ENCODE measurements at regions not wholly inside any gene's neighbourhood (a gene's known extent, or its start where the extent isn't known, plus 50 kb on each side); places are given as distances from the start of the nearest gene placed in this dataset.
A peak's percentile ranks its signal among the peaks of the same experiment; 100 is the strongest.

- Mint-ChIP-seq H3K27ac (no peak overlapping the region), H3K9me3 (peaks cover 20 to 23% of the 10 kb centered on the region in 2 donors), H3K4me1 (no peaks in the 10 kb centered on the region), H3K27me3 (no peaks in the 10 kb centered on the region), H3K4me3 (no peak overlapping the region)
- DNase-seq (no peak), ATAC-seq (no peak)
These were observed 831.5 kb upstream of the TMEM132C start for GRCh38 chr12:127435439-127435838.

GRCh38 chr12:127438512-127439244 lies 828.3 kb upstream of the TMEM132C start:
- Mint-ChIP-seq H3K4me1 (no peaks in the 10 kb centered on the region), H3K9me3 (peaks cover 27 to 34% of the 10 kb centered on the region in 2 donors), H3K4me3 (no peak overlapping the region), H3K27ac (no peak overlapping the region), H3K27me3 (no peaks in the 10 kb centered on the region)
- no peak for ATAC-seq
- no peak for DNase-seq

DNA sequence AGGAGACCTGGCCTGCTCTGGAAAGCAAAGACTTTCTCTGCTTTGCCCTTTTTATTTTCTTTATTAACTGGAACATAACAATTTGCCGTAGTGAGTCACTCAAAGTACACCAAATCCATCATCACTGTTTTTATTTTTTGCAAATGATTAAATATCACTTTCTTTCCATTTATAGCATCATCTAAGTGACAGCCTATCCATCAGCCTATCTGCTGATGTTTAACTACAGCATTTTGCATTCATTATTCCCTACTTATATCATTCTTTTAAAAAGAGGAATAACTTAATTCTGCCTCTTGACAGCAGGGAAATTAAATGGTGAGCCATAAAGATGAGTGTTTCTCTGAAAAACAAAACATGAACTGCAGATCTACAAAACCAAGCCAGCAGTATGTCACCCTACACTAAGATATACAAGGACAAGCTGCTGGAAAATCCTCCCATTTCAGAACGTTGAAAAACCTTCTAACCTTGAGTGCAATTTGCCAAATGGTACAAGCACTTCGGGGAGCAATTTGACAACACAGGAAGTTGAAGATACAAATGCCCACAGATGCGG lies 821.3 kb upstream of the TMEM132C start:
- ATAC-seq (no peak), DNase-seq (no peak)
- H3K9me3 Mint-ChIP-seq = peaks cover 10 to 14% of the 10 kb centered on the region in 2 donors
- H3K27me3 Mint-ChIP-seq = peaks cover 7% of the 10 kb centered on the region
- H3K4me3 Mint-ChIP-seq = no peak overlapping the region
- no peak overlapping the region for H3K27ac Mint-ChIP-seq
- H3K4me1 Mint-ChIP-seq = no peaks in the 10 kb centered on the region

GRCh38 chr12:127448906-127449305 lies 818.1 kb upstream of the TMEM132C start:
- Mint-ChIP-seq H3K4me1 (no peaks in the 10 kb centered on the region), H3K27ac (no peak overlapping the region), H3K9me3 (peaks cover under 1 to 12% of the 10 kb centered on the region in 2 donors), H3K27me3 (peaks cover 23% of the 10 kb centered on the region), H3K4me3 (no peak overlapping the region)
- no peak for DNase-seq
- no peak for ATAC-seq

DNA sequence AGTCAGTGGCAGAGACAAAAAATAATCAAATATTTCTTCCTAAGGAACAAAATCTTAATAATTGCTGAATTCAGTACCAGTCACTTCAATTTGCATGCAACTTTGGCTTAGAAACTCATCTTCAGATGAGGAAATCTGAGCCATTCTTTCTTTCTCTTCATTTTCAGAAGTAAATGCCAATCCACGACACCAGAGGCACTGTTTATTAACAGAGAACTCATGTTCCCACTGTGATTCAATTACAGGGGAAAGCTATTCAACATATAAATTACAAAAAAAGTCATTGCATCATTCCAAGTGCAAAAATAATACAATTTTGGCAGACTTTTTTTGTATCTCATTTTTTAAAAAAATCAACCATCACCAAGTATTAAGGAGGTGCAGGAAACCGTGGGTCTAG lies 816.1 kb upstream of the TMEM132C start:
- Mint-ChIP-seq H3K9me3 (peaks cover 6 to 12% of the 10 kb centered on the region in 2 donors), H3K27ac (no peak overlapping the region), H3K4me1 (no peaks in the 10 kb centered on the region), H3K27me3 (peaks cover 39% of the 10 kb centered on the region), H3K4me3 (no peak overlapping the region)
- DNase-seq = no peak
- ATAC-seq = no peak

DNA sequence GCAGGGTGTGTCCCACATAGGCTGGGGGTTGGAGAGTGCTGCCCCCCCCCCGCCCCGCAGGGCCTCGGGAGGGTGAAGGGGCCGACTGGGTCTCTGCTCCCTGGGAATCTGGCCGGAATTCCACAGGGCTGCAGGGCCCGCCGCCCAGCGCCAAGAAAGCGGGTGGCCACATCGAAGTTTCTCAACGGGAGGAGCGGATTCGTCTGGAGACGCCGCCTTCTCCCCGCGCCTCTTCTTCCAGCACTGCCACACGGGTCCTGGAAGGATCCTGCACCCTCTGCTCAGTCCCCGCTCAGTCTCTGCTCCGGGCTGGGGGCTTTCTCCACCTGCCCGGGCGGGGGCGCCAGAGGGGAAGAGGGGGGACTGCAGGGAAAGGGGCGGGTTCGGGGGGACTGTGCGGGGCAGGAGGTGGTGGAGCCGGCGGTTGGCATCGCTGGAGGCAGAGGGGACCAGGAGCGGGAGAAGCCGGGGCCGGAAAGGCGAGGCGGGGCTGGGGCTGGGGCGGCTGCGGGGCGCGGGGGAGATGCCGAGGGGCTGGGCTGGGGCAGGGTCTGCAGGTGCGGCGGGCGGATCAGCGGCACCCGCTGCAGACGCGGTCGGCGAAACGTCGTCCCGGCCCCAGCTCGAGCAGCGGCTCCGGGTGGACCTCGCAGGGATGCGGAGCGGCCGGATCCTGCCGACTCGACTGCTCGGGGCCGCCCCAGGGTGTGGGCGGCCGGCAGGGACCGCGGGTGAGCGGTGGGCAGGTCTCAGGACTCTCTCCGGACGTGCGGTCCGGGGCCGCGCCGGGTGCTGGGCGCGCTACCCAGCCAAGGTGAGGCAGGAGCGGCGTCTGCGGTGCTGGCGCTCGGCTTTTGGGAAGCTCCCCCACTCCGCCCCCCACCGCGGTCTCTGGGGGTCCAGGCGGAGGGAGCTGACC lies 811.4 kb upstream of the TMEM132C start:
- no peak overlapping the region for H3K4me3 Mint-ChIP-seq
- peaks cover 50% of the 10 kb centered on the region for H3K27me3 Mint-ChIP-seq
- no peak for DNase-seq
- no peak overlapping the region for H3K27ac Mint-ChIP-seq
- H3K9me3 Mint-ChIP-seq = peaks cover 6 to 12% of the 10 kb centered on the region in 2 donors
- peak; percentile 23 for ATAC-seq
- no peaks in the 10 kb centered on the region for H3K4me1 Mint-ChIP-seq

GRCh38 chr12:127457726-127458125 lies 809.2 kb upstream of the TMEM132C start:
- H3K4me1 Mint-ChIP-seq = no peaks in the 10 kb centered on the region
- H3K4me3 Mint-ChIP-seq = no peak overlapping the region
- no peak overlapping the region for H3K27ac Mint-ChIP-seq
- peaks cover 43% of the 10 kb centered on the region for H3K27me3 Mint-ChIP-seq
- ATAC-seq (no peak), DNase-seq (no peak)
- peaks cover 0 to 6% of the 10 kb centered on the region in 2 donors for H3K9me3 Mint-ChIP-seq

DNA sequence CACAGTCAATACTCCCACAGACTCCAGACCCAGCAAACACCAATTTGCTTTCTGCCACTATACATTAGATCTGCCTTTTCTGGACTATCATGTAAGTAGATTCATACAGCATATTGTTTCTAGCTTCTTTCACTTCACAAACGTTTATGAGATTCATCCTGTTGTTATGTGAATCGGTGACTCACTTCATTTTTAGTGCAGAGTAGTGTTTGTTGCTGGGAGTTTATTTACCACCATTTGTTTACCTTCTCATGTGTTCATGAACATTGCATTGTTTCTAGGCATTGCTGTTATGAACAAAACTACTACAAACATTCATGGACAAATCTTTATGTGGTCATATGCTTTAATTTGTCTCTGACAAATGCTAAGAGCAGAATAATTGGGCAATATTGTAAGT lies 807.8 kb upstream of the TMEM132C start:
- no peak overlapping the region for H3K27ac Mint-ChIP-seq
- H3K4me1 Mint-ChIP-seq = no peaks in the 10 kb centered on the region
- DNase-seq = no peak

DNA sequence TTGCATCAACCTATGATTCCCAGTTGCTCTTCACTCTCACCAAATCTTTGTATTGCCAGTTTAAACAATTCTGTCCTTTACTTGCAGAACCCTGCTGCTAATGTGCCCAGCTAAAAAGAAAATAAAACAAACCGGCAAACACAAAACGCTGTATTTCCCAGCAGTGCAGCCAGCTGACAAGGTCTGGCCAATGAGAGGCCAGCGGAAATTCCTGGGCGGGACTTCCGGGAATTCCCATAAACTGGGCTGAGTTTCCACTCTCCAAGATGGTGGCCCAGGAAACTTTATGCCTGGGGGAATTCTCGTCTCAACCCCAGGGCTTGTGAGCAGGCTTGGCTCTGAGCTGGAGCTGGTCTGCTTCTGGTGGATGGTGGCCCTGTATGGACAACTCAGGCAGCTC lies 807.3 kb upstream of the TMEM132C start:
- no peak overlapping the region for H3K4me3 Mint-ChIP-seq
- H3K27ac Mint-ChIP-seq = no peak overlapping the region
- no peak for ATAC-seq
- H3K9me3 Mint-ChIP-seq = peaks cover 0 to 1% of the 10 kb centered on the region in 2 donors
- peaks cover 26% of the 10 kb centered on the region for H3K27me3 Mint-ChIP-seq
- no peak for DNase-seq
- no peaks in the 10 kb centered on the region for H3K4me1 Mint-ChIP-seq

More for the DNA sequence above, 807.8 kb upstream of the TMEM132C start:
- ATAC-seq = no peak
- H3K9me3 Mint-ChIP-seq = peaks cover 0 to 6% of the 10 kb centered on the region in 2 donors
- peaks cover 32% of the 10 kb centered on the region for H3K27me3 Mint-ChIP-seq
- no peak overlapping the region for H3K4me3 Mint-ChIP-seq

DNA sequence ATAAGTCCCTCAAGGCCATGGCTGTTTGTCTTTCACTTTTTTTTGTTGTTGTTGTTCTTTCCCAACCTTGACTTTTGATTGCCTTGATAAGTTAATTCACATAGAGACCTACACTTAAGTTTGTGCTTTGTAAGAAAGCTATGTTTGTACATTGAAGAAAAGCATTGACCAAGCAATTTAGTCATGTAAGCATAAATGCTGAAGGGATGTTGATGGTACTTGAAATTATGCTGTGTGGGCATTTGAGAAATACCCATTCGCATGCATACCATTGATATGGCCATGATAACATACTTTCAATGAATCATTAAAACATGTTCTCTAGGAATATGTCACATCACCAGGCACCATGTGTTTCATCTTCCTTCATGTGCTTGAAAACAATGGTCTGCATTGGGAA lies 803.7 kb upstream of the TMEM132C start:
- Mint-ChIP-seq H3K27me3 (no peaks in the 10 kb centered on the region), H3K27ac (no peak overlapping the region), H3K4me3 (no peak overlapping the region), H3K9me3 (no peaks in the 10 kb centered on the region), H3K4me1 (no peaks in the 10 kb centered on the region)
- DNase-seq (no peak), ATAC-seq (no peak)

DNA sequence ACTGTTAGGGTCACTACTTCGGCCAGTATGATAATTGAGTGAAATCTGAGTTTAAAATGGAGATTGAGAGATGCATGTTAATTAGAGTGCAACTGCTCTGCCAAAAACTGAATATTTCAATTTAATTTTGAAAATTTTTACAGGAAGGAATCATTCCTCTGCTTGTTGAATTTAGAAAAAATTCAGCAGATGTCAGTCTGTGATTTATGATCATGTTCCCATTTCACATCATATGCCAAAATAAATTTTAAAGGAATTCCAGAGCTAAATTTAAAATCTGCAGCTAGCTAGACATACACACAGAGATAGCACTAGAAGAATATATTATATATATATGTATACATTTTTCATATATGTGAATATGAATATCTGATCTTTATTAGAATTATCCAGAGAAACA lies 797.6 kb upstream of the TMEM132C start:
- Mint-ChIP-seq H3K9me3 (no peaks in the 10 kb centered on the region), H3K27me3 (no peaks in the 10 kb centered on the region), H3K4me3 (no peak overlapping the region), H3K4me1 (no peaks in the 10 kb centered on the region), H3K27ac (no peak overlapping the region)
- no peak for ATAC-seq
- no peak for DNase-seq

GRCh38 chr12:127473766-127474165 lies 793.2 kb upstream of the TMEM132C start:
- H3K4me1 Mint-ChIP-seq = no peaks in the 10 kb centered on the region
- H3K4me3 Mint-ChIP-seq = no peak overlapping the region
- no peaks in the 10 kb centered on the region for H3K9me3 Mint-ChIP-seq
- no peaks in the 10 kb centered on the region for H3K27me3 Mint-ChIP-seq
- ATAC-seq (no peak), DNase-seq (no peak)
- H3K27ac Mint-ChIP-seq = no peak overlapping the region

DNA sequence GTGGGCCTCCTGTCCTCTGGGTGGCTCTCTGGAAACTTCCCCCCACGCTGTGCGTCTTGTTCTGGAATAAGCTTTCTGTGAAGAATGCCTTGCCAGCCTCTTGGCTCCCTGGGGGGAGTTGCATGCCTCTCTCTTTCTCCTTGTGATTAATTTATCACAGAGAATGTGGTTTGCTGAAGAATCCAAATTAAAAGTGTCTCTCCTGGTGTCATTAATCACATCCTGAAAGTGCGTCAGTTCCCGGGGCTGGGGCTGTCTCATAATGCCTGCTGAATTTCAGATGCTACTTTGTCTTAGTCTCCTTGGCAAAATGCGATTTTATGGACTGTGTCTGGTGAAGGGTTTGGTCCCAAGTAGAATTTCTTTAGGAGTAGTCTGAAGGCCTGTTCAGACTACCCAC lies 787.7 kb upstream of the TMEM132C start:
- ATAC-seq (no peak), DNase-seq (no peak)
- H3K27me3 Mint-ChIP-seq = no peaks in the 10 kb centered on the region
- peaks cover 11 to 18% of the 10 kb centered on the region in 2 donors for H3K9me3 Mint-ChIP-seq
- no peaks in the 10 kb centered on the region for H3K4me1 Mint-ChIP-seq
- no peak overlapping the region for H3K4me3 Mint-ChIP-seq
- H3K27ac Mint-ChIP-seq = no peak overlapping the region

DNA sequence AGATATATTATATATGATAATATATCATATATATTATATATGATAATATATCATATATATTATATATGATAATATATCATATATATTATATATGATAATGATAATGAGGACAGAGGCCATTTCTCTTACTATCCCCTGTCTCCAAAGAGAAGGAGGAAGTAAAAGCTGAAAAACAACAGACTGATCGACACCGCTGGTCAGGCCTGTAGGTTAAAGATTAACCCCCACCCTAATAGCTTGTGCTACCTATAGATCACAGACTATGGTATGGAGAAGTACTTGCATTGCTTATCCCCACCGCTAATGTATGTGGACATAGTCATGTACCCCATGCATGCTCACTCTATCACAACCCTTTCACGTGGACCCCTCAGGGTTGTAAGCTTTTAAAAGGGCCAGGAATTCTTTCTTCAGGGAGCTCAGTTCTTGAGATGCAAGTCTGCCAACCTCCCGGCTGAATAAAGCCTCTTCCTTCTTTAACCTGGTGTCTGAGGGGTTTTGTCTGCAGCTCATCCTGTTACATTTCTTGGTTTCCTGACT lies 786.1 kb upstream of the TMEM132C start:
- H3K9me3 Mint-ChIP-seq = peaks cover 11 to 18% of the 10 kb centered on the region in 2 donors
- no peak overlapping the region for H3K27ac Mint-ChIP-seq
- H3K27me3 Mint-ChIP-seq = no peaks in the 10 kb centered on the region
- DNase-seq (no peak), ATAC-seq (peak; percentile 18)
- H3K4me1 Mint-ChIP-seq = no peaks in the 10 kb centered on the region
- no peak overlapping the region for H3K4me3 Mint-ChIP-seq

DNA sequence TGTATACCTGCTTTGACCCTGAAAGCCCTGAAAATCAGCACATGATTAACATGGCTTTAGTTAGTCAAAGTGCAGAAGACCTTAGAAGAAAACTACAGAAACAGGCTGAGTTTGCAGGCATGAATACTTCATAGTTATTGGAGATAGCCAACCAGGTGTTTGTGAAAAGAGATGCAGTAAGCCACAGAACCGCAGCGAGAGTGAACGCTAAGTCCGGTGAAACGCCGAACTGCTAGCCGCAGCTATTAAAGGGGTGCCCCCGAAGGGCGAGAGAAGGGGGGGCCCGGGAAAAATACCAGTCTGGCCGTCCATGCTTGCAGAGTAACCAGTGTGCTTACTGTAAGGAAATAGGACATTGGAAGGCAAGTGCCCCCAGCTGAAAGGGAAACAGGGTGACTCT lies 784.0 kb upstream of the TMEM132C start:
- ATAC-seq (no peak), DNase-seq (no peak)
- Mint-ChIP-seq H3K4me1 (no peaks in the 10 kb centered on the region), H3K4me3 (no peak overlapping the region), H3K9me3 (peaks cover 11 to 18% of the 10 kb centered on the region in 2 donors), H3K27ac (no peak overlapping the region), H3K27me3 (no peaks in the 10 kb centered on the region)

DNA sequence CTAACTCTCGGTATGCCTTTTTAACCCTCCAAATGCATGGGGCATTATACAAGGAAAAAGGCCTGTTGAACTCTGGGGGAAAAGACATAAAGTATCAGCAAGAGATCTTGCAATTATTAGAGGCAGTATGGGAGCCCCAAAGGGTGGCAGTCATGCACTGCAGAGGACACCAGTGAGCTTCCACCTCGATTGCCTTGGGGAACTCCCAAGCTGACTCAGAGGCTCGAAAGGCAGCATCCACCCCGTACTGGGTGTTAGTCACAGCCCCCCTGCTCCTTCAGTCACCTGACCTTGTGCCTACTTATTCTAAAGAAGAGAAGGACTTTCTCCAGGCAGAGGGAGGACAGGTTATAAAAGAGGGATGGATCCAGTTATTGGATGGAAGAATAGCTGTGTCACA lies 781.4 kb upstream of the TMEM132C start:
- Mint-ChIP-seq H3K27me3 (no peaks in the 10 kb centered on the region), H3K4me1 (no peaks in the 10 kb centered on the region), H3K27ac (no peak overlapping the region), H3K9me3 (peaks cover 11 to 18% of the 10 kb centered on the region in 2 donors), H3K4me3 (no peak overlapping the region)
- peak; percentile 79 for ATAC-seq
- peak; percentile 16 to 30 for DNase-seq
